ENCODE measurements at regions not wholly inside any gene's neighbourhood (a gene's known extent, or its start where the extent isn't known, plus 50 kb on each side); places are given as distances from the start of the nearest gene placed in this dataset.
"Not testable (repeated sequence)": the region's sequence is repeated elsewhere in the genome, so short reads cannot be mapped to it uniquely, and the experiment has no call there.

- in situ Hi-C loops (cut with MboI; ENCODE audit: low pct_unique_long_range_greater_than_20kb, low sequenced_read_pairs) = no loop called here
- DNase-seq = no peak
Observed at GRCh38 chr2:144140891-144141290, 379.0 kb downstream of the ZEB2 start.

- in situ Hi-C loops (cut with MboI; ENCODE audit: low pct_unique_long_range_greater_than_20kb, low sequenced_read_pairs) = no loop called here
- DNase-seq = peak; percentile 21
Observed at GRCh38 chr2:144137705-144138428, 382.1 kb downstream of the ZEB2 start.

DNA sequence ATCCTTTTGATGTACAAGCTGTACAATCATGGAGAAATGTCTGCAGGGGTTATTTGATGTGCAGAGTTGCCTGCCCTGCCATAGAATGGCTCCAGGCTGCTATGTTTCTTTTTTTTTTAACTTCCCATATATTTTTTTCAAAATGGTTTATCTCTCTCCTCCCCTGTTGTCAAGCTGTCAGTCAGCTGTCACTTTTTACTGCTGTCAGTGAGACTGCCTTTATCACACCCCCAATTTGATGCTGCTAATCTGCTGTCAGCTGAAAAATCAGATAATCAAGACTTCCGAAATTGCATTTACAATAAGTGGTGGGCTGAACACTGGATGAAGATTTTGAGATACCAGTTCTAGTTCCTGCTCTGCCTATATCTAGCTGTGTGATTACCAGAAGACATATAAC lies 382.6 kb downstream of the ZEB2 start:
- in situ Hi-C loops (cut with MboI; ENCODE audit: low pct_unique_long_range_greater_than_20kb, low sequenced_read_pairs) = no loop called here
- no peak for DNase-seq

- in situ Hi-C loops (cut with MboI; ENCODE audit: low pct_unique_long_range_greater_than_20kb, low sequenced_read_pairs) = no loop called here
- DNase-seq = no peak
Observed at GRCh38 chr2:144136297-144137010, 383.5 kb downstream of the ZEB2 start.

GRCh38 chr2:144133936-144134665 lies 385.8 kb downstream of the ZEB2 start:
- DNase-seq = peak; percentile 53
- in situ Hi-C loops (cut with MboI; ENCODE audit: low pct_unique_long_range_greater_than_20kb, low sequenced_read_pairs) = no loop called here

DNA sequence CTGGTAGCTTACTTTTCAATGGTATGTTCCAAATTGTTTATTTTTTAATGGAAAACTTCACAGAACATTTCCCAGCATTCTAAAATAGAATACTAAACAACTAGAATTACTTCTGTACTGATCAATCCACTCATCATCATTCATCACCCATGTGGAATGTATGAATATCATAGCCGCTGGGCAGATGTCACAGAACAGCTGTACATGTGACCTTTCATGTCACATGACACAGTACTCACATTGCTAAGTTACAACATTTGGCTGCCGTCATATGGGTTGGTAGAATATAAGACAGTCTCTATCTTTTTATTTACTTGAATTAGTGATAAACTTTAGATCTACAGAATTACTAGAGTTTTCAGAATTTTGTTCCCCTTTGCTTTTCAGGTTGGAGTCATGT lies 387.6 kb downstream of the ZEB2 start:
- in situ Hi-C loops (cut with MboI; ENCODE audit: low pct_unique_long_range_greater_than_20kb, low sequenced_read_pairs) = no loop called here
- DNase-seq = no peak

DNA sequence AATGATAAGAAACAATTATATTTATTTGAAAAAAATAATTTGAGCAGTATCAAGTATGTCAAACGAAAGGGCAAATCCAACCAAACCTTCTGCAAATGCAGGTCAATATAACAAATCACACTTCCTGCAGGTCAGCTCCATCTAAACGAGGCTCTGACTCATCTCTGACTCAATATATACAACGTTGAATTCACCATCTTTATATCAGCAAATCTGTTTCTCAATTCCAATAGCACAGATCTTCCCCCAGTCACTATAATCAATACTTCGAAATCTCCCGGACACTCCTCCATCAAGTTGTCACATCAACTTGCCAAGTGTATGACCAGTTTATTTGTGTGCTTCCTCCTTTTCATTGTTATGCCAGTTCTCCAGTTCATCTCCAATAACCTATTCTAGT lies 388.9 kb downstream of the ZEB2 start:
- in situ Hi-C loops (cut with MboI; ENCODE audit: low pct_unique_long_range_greater_than_20kb, low sequenced_read_pairs) = no loop called here
- DNase-seq = no peak

GRCh38 chr2:144130551-144130950 lies 389.4 kb downstream of the ZEB2 start:
- in situ Hi-C loops (cut with MboI; ENCODE audit: low pct_unique_long_range_greater_than_20kb, low sequenced_read_pairs) = no loop called here
- DNase-seq = no peak

GRCh38 chr2:144128130-144128746 lies 391.7 kb downstream of the ZEB2 start:
- no peak for DNase-seq
- in situ Hi-C loops (cut with MboI; ENCODE audit: low pct_unique_long_range_greater_than_20kb, low sequenced_read_pairs) = no loop called here

DNA sequence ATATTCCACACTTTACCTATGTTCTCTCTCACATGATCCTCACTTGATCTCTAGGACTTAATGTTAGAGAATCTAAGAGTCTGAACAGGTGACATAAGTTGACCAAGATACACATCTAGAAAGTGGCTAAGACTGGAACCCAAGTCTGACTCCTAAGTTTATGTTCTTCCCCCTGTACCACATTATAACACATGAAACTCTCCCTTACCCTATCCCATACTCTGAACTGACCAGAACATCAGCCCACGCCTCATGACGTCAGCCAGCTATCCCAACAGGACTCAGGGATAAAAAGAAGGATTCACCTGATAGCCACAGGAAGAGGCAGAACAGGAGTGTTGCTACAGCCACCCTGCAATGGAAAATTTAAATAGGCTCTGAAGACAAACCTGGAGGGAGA lies 392.2 kb downstream of the ZEB2 start:
- in situ Hi-C loops (cut with MboI; ENCODE audit: low pct_unique_long_range_greater_than_20kb, low sequenced_read_pairs) = no loop called here
- no peak for DNase-seq

GRCh38 chr2:144126302-144126701 lies 393.6 kb downstream of the ZEB2 start:
- DNase-seq = no peak
- in situ Hi-C loops (cut with MboI; ENCODE audit: low pct_unique_long_range_greater_than_20kb, low sequenced_read_pairs) = no loop called here

- DNase-seq = no peak
- in situ Hi-C loops (cut with MboI; ENCODE audit: low pct_unique_long_range_greater_than_20kb, low sequenced_read_pairs) = no loop called here
Observed at GRCh38 chr2:144125751-144126150, 394.2 kb downstream of the ZEB2 start.

DNA sequence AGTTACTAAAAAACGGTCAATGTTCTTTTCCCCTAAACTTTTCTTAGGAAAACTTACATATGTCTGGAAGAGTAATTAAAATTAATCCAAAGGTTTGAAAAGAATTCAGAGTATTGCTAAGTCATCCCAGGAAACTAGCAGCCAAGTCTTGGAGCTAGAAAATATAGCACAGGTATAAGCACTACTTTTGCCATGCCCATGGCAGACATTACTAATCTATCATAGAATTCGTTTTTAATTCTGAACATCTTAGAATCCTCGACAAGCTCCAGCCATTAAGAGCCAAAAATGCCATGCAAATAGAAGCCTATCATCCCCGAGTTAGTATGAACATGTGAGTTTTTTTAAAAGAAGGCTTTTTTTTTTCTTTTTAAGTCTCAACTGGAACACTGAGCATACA lies 395.0 kb downstream of the ZEB2 start:
- DNase-seq = no peak
- in situ Hi-C loops (cut with MboI; ENCODE audit: low pct_unique_long_range_greater_than_20kb, low sequenced_read_pairs) = no loop called here

GRCh38 chr2:144120487-144120886 lies 399.4 kb downstream of the ZEB2 start:
- DNase-seq = no peak
- in situ Hi-C loops (cut with MboI; ENCODE audit: low pct_unique_long_range_greater_than_20kb, low sequenced_read_pairs) = no loop called here

GRCh38 chr2:144117086-144117485 lies 402.8 kb downstream of the ZEB2 start:
- in situ Hi-C loops (cut with MboI; ENCODE audit: low pct_unique_long_range_greater_than_20kb, low sequenced_read_pairs) = no loop called here
- no peak for DNase-seq

- in situ Hi-C loops (cut with MboI; ENCODE audit: low pct_unique_long_range_greater_than_20kb, low sequenced_read_pairs) = no loop called here
- no peak for DNase-seq
Observed at GRCh38 chr2:144115739-144116291, 404.1 kb downstream of the ZEB2 start.

- in situ Hi-C loops (cut with MboI; ENCODE audit: low pct_unique_long_range_greater_than_20kb, low sequenced_read_pairs) = no loop called here
- DNase-seq = no peak
Observed at GRCh38 chr2:144114760-144115159, 405.2 kb downstream of the ZEB2 start.

- in situ Hi-C loops (cut with MboI; ENCODE audit: low pct_unique_long_range_greater_than_20kb, low sequenced_read_pairs) = no loop called here
- DNase-seq = no peak
Observed at GRCh38 chr2:144111437-144111836, 408.5 kb downstream of the ZEB2 start.

DNA sequence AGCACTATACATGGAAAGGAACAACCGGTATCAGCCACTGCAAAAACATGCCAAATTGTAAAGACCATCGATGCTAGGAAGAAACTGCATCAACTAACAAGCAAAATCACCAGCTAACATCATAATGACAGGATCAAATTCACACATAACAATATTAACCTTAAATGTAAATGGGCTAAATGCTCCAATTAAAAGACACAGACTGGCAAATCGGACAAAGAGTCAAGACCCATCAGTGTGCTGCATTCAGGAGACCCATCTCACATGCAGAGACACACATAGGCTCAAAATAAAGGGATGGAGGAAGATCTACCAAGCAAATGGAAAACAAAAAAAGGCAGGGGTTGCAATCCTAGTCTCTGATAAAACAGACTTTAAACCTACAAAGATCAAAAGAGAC lies 413.8 kb downstream of the ZEB2 start:
- in situ Hi-C loops (cut with MboI; ENCODE audit: low pct_unique_long_range_greater_than_20kb, low sequenced_read_pairs); DNase-seq: not testable (repeated sequence)

- in situ Hi-C loops (cut with MboI; ENCODE audit: low pct_unique_long_range_greater_than_20kb, low sequenced_read_pairs) = no loop called here
- no peak for DNase-seq
Observed at GRCh38 chr2:144102386-144102785, 417.5 kb downstream of the ZEB2 start.

Data from KBM-7 (cell line).